H1 (cell line): ENCODE measurements at regions not wholly inside any gene's neighbourhood (a gene's known extent, or its start where the extent isn't known, plus 50 kb on each side); places are given as distances from the start of the nearest gene placed in this dataset.

Source experiments
- CTCF ChIA-PET: fragments of 300-600 bp; sonication (Branson Sonifier 250); formaldehyde crosslinking; loops from one replicate; lab custom pipeline; 2021; ENCODE audit not compliant: partially characterized antibody; lab: Charles Lee
- POLR2A ChIA-PET: fragments of 300-600 bp; sonication (Branson Sonifier 250); formaldehyde crosslinking; loops from one replicate; lab custom pipeline; 2021; ENCODE audit warnings: inconsistent platforms; ENCODE audit not compliant: partially characterized antibody; lab: Charles Lee
- DNase-seq, 2 experiments: peaks; one replicate each; pipeline versions ENCODE4 v3.0.0 to v3.0.0-alpha.2; 2010 to 2022; ENCODE audit warnings: low spot score in 2 of 2, low read depth in 1 of 2, mixed read lengths in 1 of 2
- FAIRE-seq: peaks from 2 replicates; lab custom pipeline; 2011; peaks lifted over from hg19 to GRCh38; lab: Jason Lieb, UNC
- H2AFZ ChIP-seq: 2 replicates; pipeline ENCODE4 v1.8.1; 2012; ENCODE audit warnings: low read length, inconsistent platforms
- H2AK5ac ChIP-seq: 2 replicates; pipeline ENCODE4 v1.6.1; 2013; ENCODE audit warnings: low read depth, low read length
- H2BK120ac ChIP-seq: replicated peaks from 2 replicates; pipeline ENCODE3; 2013; ENCODE audit warnings: low read depth, low read length, inconsistent platforms
- H2BK12ac ChIP-seq: 2 replicates; pipeline ENCODE4 v1.6.1; 2013; ENCODE audit warnings: low read depth, low read length
- H2BK15ac ChIP-seq: 2 replicates; pipeline ENCODE4 v1.6.1; 2013; ENCODE audit warnings: low read length
- H2BK20ac ChIP-seq: 2 replicates; pipeline ENCODE4 v1.6.1; 2013; ENCODE audit warnings: low read length
- H2BK5ac ChIP-seq: 2 replicates; pipeline ENCODE4 v1.6.1; 2013; ENCODE audit warnings: low read depth, low read length
- H3K14ac ChIP-seq: 2 replicates; pipeline ENCODE4 v1.6.1; 2013; ENCODE audit warnings: inconsistent platforms; ENCODE audit not compliant: insufficient read length
- H3K18ac ChIP-seq: 2 replicates; pipeline ENCODE4 v1.6.1; 2013; ENCODE audit warnings: low read length; ENCODE audit errors: extremely low read depth
- H3K23ac ChIP-seq: 2 replicates; pipeline ENCODE4 v1.6.1; 2013; ENCODE audit warnings: inconsistent platforms; ENCODE audit not compliant: insufficient read length
- H3K23me2 ChIP-seq: 2 replicates; pipeline ENCODE4 v1.6.1; 2013; ENCODE audit warnings: low read depth, low read length
- H3K27ac ChIP-seq: 2 replicates; pipeline ENCODE4 v1.6.1; 2011; ENCODE audit warnings: low read depth, low read length, inconsistent platforms
- H3K27me3 ChIP-seq, 4 experiments: replicated peaks in 1 of 4; 1 replicate in 1 of 4; 2 replicates in 3 of 4; pipeline versions ENCODE4 v1.6.1 to v1.8.1; 2011 to 2013; ENCODE audit warnings: low read length in 3 of 4, mild to moderate bottlenecking in 3 of 4, inconsistent platforms in 2 of 4, mixed read lengths in 2 of 4, moderate library complexity in 1 of 4; ENCODE audit not compliant: control insufficient read depth in 3 of 4, insufficient read depth in 3 of 4; ENCODE audit errors: extremely low read depth in 1 of 4
- H3K36me3 ChIP-seq, 4 experiments: 2 replicates each; pipeline versions ENCODE4 v1.6.1 to v1.8.1; 2011 to 2013; ENCODE audit warnings: mild to moderate bottlenecking in 4 of 4, low read length in 3 of 4, moderate library complexity in 2 of 4, control low read depth in 1 of 4, inconsistent platforms in 1 of 4; ENCODE audit not compliant: insufficient read depth in 4 of 4, control insufficient read depth in 2 of 4
- H3K4ac ChIP-seq: replicated peaks from 2 replicates; pipeline ENCODE3; 2013; ENCODE audit warnings: low read length, low read depth, mixed read lengths, inconsistent platforms; ENCODE audit not compliant: insufficient read length
- H3K4me1 ChIP-seq, 4 experiments: replicated peaks in 1 of 4; 1 replicate in 1 of 4; 2 replicates in 3 of 4; pipeline versions ENCODE4 v1.6.1 to v1.8.1; 2011 to 2013; ENCODE audit warnings: low read length in 3 of 4, inconsistent platforms in 2 of 4, mixed read lengths in 1 of 4; ENCODE audit not compliant: insufficient read depth in 4 of 4, control insufficient read depth in 3 of 4
- H3K4me2 ChIP-seq, 2 experiments: 2 replicates each; pipeline versions ENCODE4 v1.6.1 to v1.8.1; 2011 to 2013; ENCODE audit warnings: low read depth in 2 of 2, low read length in 2 of 2, control low read depth in 1 of 2, inconsistent platforms in 1 of 2, mild to moderate bottlenecking in 1 of 2; ENCODE audit not compliant: insufficient read depth in 1 of 2
- H3K4me3 ChIP-seq, 4 experiments: fragments of 200-600, 300-600 bp in 1 of 4; sonication (generic), shearing (Covaris generic), sonication (Bioruptor Twin) in 1 of 4; 2 replicates each; pipeline versions ENCODE4 v1.5.1 to v1.8.1; 2011 to 2016; ENCODE audit warnings: low read length in 4 of 4, low read depth in 3 of 4, control low read depth in 2 of 4, inconsistent platforms in 2 of 4, mild to moderate bottlenecking in 2 of 4, mixed read lengths in 1 of 4, moderate library complexity in 1 of 4; ENCODE audit not compliant: insufficient read depth in 2 of 4; ENCODE audit errors: extremely low read depth in 1 of 4
- H3K56ac ChIP-seq: replicated peaks from 2 replicates; pipeline ENCODE3; 2013; ENCODE audit warnings: low read depth, mild to moderate bottlenecking, mixed read lengths, low read length, inconsistent platforms; ENCODE audit not compliant: insufficient read length
- H3K79me1 ChIP-seq: 2 replicates; pipeline ENCODE4 v1.6.1; 2013; ENCODE audit warnings: low read depth, low read length, control low read depth
- H3K79me2 ChIP-seq, 2 experiments: 2 replicates each; pipeline versions ENCODE4 v1.6.1 to v1.8.1; 2012 to 2013; ENCODE audit warnings: low read length in 2 of 2, mild to moderate bottlenecking in 2 of 2, inconsistent platforms in 1 of 2; ENCODE audit not compliant: insufficient read depth in 2 of 2, control insufficient read depth in 1 of 2
- H3K9ac ChIP-seq, 4 experiments: replicated peaks in 1 of 4; 1 replicate in 1 of 4; 2 replicates in 3 of 4; pipeline versions ENCODE4 v1.6.1 to v1.8.1; 2011 to 2013; ENCODE audit warnings: low read depth in 3 of 4, low read length in 3 of 4, control low read depth in 2 of 4, mild to moderate bottlenecking in 2 of 4, moderate library complexity in 2 of 4, inconsistent platforms in 1 of 4; ENCODE audit errors: extremely low read depth in 1 of 4
- H3K9me3 ChIP-seq, 2 experiments: 2 replicates each; pipeline versions ENCODE4 v1.6.1 to v1.8.1; 2012 to 2013; ENCODE audit warnings: mild to moderate bottlenecking in 2 of 2, moderate library complexity in 2 of 2, control low read depth in 1 of 2, inconsistent platforms in 1 of 2, low read depth in 1 of 2, low read length in 1 of 2, mixed read lengths in 1 of 2; ENCODE audit not compliant: insufficient read depth in 2 of 2
- H4K20me1 ChIP-seq, 2 experiments: replicated peaks in 1 of 2; 2 replicates each; pipeline versions ENCODE3 to v1.8.1; 2011 to 2013; ENCODE audit warnings: inconsistent platforms in 2 of 2, low read length in 2 of 2, mild to moderate bottlenecking in 1 of 2; ENCODE audit not compliant: insufficient read depth in 2 of 2, control insufficient read depth in 1 of 2
- H4K5ac ChIP-seq: 2 replicates; pipeline ENCODE4 v1.6.1; 2013; ENCODE audit warnings: low read length, low read depth, mixed read lengths, inconsistent platforms; ENCODE audit not compliant: insufficient read length
- H4K8ac ChIP-seq: 2 replicates; pipeline ENCODE4 v1.8.0; 2013; ENCODE audit warnings: mild to moderate bottlenecking, moderate library complexity, low read length, inconsistent platforms; ENCODE audit not compliant: insufficient read depth; ENCODE audit errors: extremely low read depth
- H4K91ac ChIP-seq: replicated peaks from 2 replicates; pipeline ENCODE3; 2013; ENCODE audit warnings: low read length, mixed read lengths, inconsistent platforms; ENCODE audit not compliant: insufficient read length
- BCL11A ChIP-seq, 2 experiments: IDR thresholded peaks; one replicate each; pipeline ENCODE4 v1.6.1; 2011; ENCODE audit warnings: low read depth in 2 of 2, low read length in 2 of 2, mild to moderate bottlenecking in 2 of 2
- CBX8 ChIP-seq: fragments of 300-800, 300-1000 bp; sonication (generic); IDR thresholded peaks from 2 replicates; pipeline ENCODE4 v1.7.1; 2016; ENCODE audit warnings: low read depth, low read length, borderline replicate concordance
- CREB1 ChIP-seq: IDR thresholded peaks from 2 replicates; pipeline ENCODE4 v1.6.1; 2012; ENCODE audit warnings: inconsistent platforms
- EP300 ChIP-seq, 2 experiments: IDR thresholded peaks; 1 replicate in 1 of 2; 2 replicates in 1 of 2; pipeline ENCODE4 v1.6.1; 2011 to 2012; ENCODE audit warnings: low read depth in 2 of 2, low read length in 2 of 2, mild to moderate bottlenecking in 2 of 2, borderline replicate concordance in 1 of 2, inconsistent platforms in 1 of 2, moderate library complexity in 1 of 2
- GABPA ChIP-seq: IDR thresholded peaks from 2 replicates; pipeline ENCODE4 v1.6.1; 2011; ENCODE audit warnings: mild to moderate bottlenecking, low read length, moderate library complexity, borderline replicate concordance; ENCODE audit not compliant: insufficient read depth
- GTF2F1 ChIP-seq: IDR thresholded peaks from 2 replicates; pipeline ENCODE4 v1.6.1; 2012; ENCODE audit warnings: low read depth, low read length, improper control_type of control experiment, borderline replicate concordance
- HDAC2 ChIP-seq, 2 experiments: fragments of 300-600 bp in 1 of 2; sonication (generic) in 1 of 2; IDR thresholded peaks; 2 replicates each; pipeline ENCODE4 v1.6.1; 2011 to 2012; ENCODE audit warnings: low read depth in 2 of 2, low read length in 2 of 2, mild to moderate bottlenecking in 2 of 2, moderate library complexity in 2 of 2, borderline replicate concordance in 1 of 2, inconsistent platforms in 1 of 2
- MAFK ChIP-seq: IDR thresholded peaks from 2 replicates; pipeline ENCODE4 v1.6.1; 2012; ENCODE audit warnings: low read depth, mild to moderate bottlenecking, improper control_type of control experiment, low read length
- NANOG ChIP-seq: IDR thresholded peaks from 2 replicates; pipeline ENCODE4 v1.6.1; 2011; ENCODE audit warnings: low read length, low read depth, mild to moderate bottlenecking, inconsistent platforms; ENCODE audit not compliant: insufficient read depth, poor library complexity, severe bottlenecking
- POLR2AphosphoS5 ChIP-seq: IDR thresholded peaks from 2 replicates; pipeline ENCODE4 v1.6.1; 2011; ENCODE audit warnings: low read depth, low read length
- RXRA ChIP-seq: IDR thresholded peaks from 2 replicates; pipeline ENCODE4 v1.6.1; 2011; ENCODE audit warnings: low read depth, mild to moderate bottlenecking, low read length, moderate library complexity; ENCODE audit not compliant: insufficient read depth
- SIN3A ChIP-seq, 2 experiments: IDR thresholded peaks in 1 of 2; conservative IDR thresholded peaks in 1 of 2; 2 replicates each; pipeline ENCODE4 v1.6.1; 2011 to 2012; ENCODE audit warnings: low read length in 2 of 2, improper control_type of control experiment in 1 of 2, low read depth in 1 of 2, mild to moderate bottlenecking in 1 of 2
- SRF ChIP-seq: IDR thresholded peaks from 2 replicates; pipeline ENCODE4 v1.6.1; 2011; ENCODE audit warnings: mild to moderate bottlenecking, low read depth, low read length, moderate library complexity
- SUZ12 ChIP-seq: fragments of 200-600 bp; sonication (generic); IDR thresholded peaks from 2 replicates; pipeline ENCODE4 v1.6.1; 2012; ENCODE audit warnings: mild to moderate bottlenecking, inconsistent platforms, low read length, moderate library complexity, mixed read lengths
- WGBS, 2 experiments: shearing (Covaris generic) in 1 of 2; methylation state at CpG; one replicate each; pipeline versions ENCODE4 v1.1.6 to v1.1.7; 2013 to 2015; ENCODE audit warnings: low lambda C conversion rate in 2 of 2, mixed read lengths in 2 of 2, inconsistent platforms in 1 of 2, low coverage in 1 of 2, missing lambda C conversion rate in 1 of 2; ENCODE audit not compliant: insufficient replicate concordance in 2 of 2, insufficient coverage in 1 of 2, insufficient read length in 1 of 2; ENCODE audit errors: extremely low coverage in 1 of 2, missing lambda C conversion rate in 1 of 2; 5-methylcytosine and 5-hydroxymethylcytosine counted together

DNA sequence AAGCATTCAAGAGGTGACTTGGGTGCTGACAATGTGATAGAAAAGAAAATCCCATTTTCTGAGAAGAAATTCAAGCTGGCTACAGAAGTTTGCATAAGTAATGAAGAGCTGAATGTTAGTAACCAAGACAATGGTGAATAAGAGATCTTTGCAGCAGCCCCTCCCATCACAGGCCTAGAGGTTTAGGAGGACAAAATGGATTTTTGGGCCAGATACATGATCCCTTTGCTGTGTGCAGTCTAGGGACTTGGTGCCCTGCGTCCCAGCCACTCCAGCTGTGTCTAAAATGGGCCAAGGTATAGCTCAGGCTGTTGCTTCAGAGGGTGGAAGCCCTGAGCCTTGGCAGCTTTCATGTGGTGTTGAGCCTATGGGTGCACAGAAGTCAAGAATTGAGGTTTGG lies 107.0 kb upstream of the EPHA5 start:
- ChIA-PET CTCF (interaction anchor here (0.9 kb wide), 1 partner anchor 41 kb away, joined by 3 read pairs; no protein-coding TSS in a partner anchor), POLR2A (no interaction called here)
- Histone ChIP-seq H3K4me2 (no peak overlapping the region), H3K9me3 (peaks cover 15 to 17% of the 10 kb centered on the region in 2 experiments; a peak in 3 of 4 replicates), H2BK5ac (no peak overlapping the region), H3K4ac (no peak overlapping the region), H3K27me3 (no peaks in the 10 kb centered on the region), H4K91ac (no peak overlapping the region), H3K27ac (no peak overlapping the region), H2AK5ac (no peak overlapping the region), H3K9ac (no peak overlapping the region), H2BK120ac (no peak overlapping the region), H3K23ac (no peak overlapping the region), H3K4me1 (no peaks in the 10 kb centered on the region), H3K4me3 (no peak overlapping the region), H3K79me1 (no peaks in the 10 kb centered on the region), H2BK12ac (no peak overlapping the region), H4K5ac (no peak overlapping the region), H3K79me2 (no peaks in the 10 kb centered on the region), H4K20me1 (no peaks in the 10 kb centered on the region), H3K18ac (no peak overlapping the region), H4K8ac (no peak overlapping the region), H2AFZ (no peak overlapping the region), H3K14ac (no peak overlapping the region), H3K23me2 (no peaks in the 10 kb centered on the region), H2BK20ac (no peak overlapping the region), H3K56ac (no peak overlapping the region), H3K36me3 (no peaks in the 10 kb centered on the region; a peak in 1 of 8 replicates), H2BK15ac (no peak overlapping the region)
- 88% methylated on average over 1 of the region's 1 CpG; no CpG with 5 or more reads in 1 of the 2 experiments for WGBS, 2 experiments
- DNase-seq = no peak
- FAIRE-seq = no peak
- TF ChIP-seq NANOG (no peak), SUZ12 (no peak), RXRA (no peak), EP300 (IDR thresholded peaks at IDR 0.05; ENCODE audit: borderline replicate concordance in 1 of 2, low read depth in 2 of 2, low read length in 2 of 2) (no peak), CREB1 (no peak), SIN3A (conservative IDR thresholded peaks at IDR 0.05 in 1 of 2, IDR thresholded peaks at IDR 0.05 in 1 of 2; ENCODE audit: low read depth in 1 of 2, low read length in 2 of 2) (no peak), CBX8 (no peak), BCL11A (IDR thresholded peaks at IDR 0.05; ENCODE audit: low read depth in 2 of 2, low read length in 2 of 2) (no peak), SRF (no peak), POLR2AphosphoS5 (no peak), MAFK (no peak), GTF2F1 (no peak), HDAC2 (IDR thresholded peaks at IDR 0.05; ENCODE audit: borderline replicate concordance in 1 of 2, low read depth in 2 of 2, low read length in 2 of 2) (no peak), GABPA (no peak)
